IMR-90 (cell line): ENCODE measurements at regions not wholly inside any gene's neighbourhood (a gene's known extent, or its start where the extent isn't known, plus 50 kb on each side); places are given as distances from the start of the nearest gene placed in this dataset.

Source experiments
- ATAC-seq: fragments of 200-7000 bp; cut with Tn5 transposase; 2 replicates; pipeline ENCODE4 v1.9.1; 2020; ENCODE audit warnings: low read depth, mild to moderate bottlenecking, moderate library complexity
- BruUV-seq: library from RNA; stranded (reverse); fragments of 400-500 nt; replicated peaks from 2 replicates; lab custom pipeline; 2021; lab: Mats Ljungman, UMichigan
- CTCF ChIA-PET: fragments of 300-600 bp; formaldehyde crosslinking; extraction: SDS; loops from one replicate; lab custom pipeline; 2021; ENCODE audit warnings: antibody characterized with exemption; lab: Yijun Ruan, JAX
- POLR2A ChIA-PET: fragments of 300-600 bp; sonication (Branson Sonifier 250); formaldehyde crosslinking; loops from one replicate; lab custom pipeline; 2022; ENCODE audit warnings: antibody characterized with exemption; ENCODE audit not compliant: unreplicated experiment; lab: Charles Lee
- DNase-seq: peaks from one replicate; pipeline ENCODE4 v3.0.0; 2013
- H2AFZ ChIP-seq: replicated peaks from 2 replicates; pipeline ENCODE3; 2013; ENCODE audit warnings: low read length, mild to moderate bottlenecking; ENCODE audit not compliant: poor library complexity
- H2AK5ac ChIP-seq: 2 replicates; pipeline ENCODE4 v1.6.1; 2013; ENCODE audit warnings: low read depth, low read length, inconsistent platforms
- H2AK9ac ChIP-seq: replicated peaks from 2 replicates; pipeline ENCODE3; 2013; ENCODE audit warnings: mild to moderate bottlenecking, low read depth, low read length, moderate library complexity; ENCODE audit not compliant: poor library complexity
- H2BK120ac ChIP-seq: 2 replicates; pipeline ENCODE4 v1.6.1; 2013; ENCODE audit warnings: low read depth, low read length, inconsistent platforms
- H2BK15ac ChIP-seq: 3 replicates; pipeline ENCODE4 v1.6.1; 2013; ENCODE audit warnings: low read depth, low read length, inconsistent platforms
- H2BK20ac ChIP-seq: 2 replicates; pipeline ENCODE4 v1.6.1; 2013; ENCODE audit warnings: low read depth, mild to moderate bottlenecking, inconsistent platforms, low read length, moderate library complexity
- H2BK5ac ChIP-seq: 2 replicates; pipeline ENCODE4 v1.6.1; 2013; ENCODE audit warnings: mild to moderate bottlenecking, low read depth, low read length, inconsistent platforms; ENCODE audit not compliant: poor library complexity, severe bottlenecking
- H3K14ac ChIP-seq: replicated peaks from 2 replicates; pipeline ENCODE4 v1.6.1; 2013; ENCODE audit warnings: low read depth, low read length, inconsistent platforms
- H3K18ac ChIP-seq: 2 replicates; pipeline ENCODE4 v1.6.1; 2013; ENCODE audit warnings: low read depth, low read length, control low read depth
- H3K23ac ChIP-seq: 2 replicates; pipeline ENCODE4 v1.6.1; 2013; ENCODE audit warnings: low read depth, low read length, inconsistent platforms
- H3K27ac ChIP-seq: 2 replicates; pipeline ENCODE4 v1.5.1; 2013; ENCODE audit warnings: mild to moderate bottlenecking, control low read depth, low read length; ENCODE audit not compliant: insufficient read depth
- H3K27me3 ChIP-seq: 2 replicates; pipeline ENCODE4 v1.6.1; 2013; ENCODE audit warnings: low read length; ENCODE audit not compliant: control insufficient read depth, insufficient read depth
- H3K36me3 ChIP-seq: 2 replicates; pipeline ENCODE4 v1.6.1; 2013; ENCODE audit warnings: low read length, mixed read lengths; ENCODE audit not compliant: control insufficient read depth, insufficient read depth
- H3K4ac ChIP-seq: 2 replicates; pipeline ENCODE4 v1.6.1; 2013; ENCODE audit warnings: low read depth, low read length, inconsistent platforms
- H3K4me1 ChIP-seq: 2 replicates; pipeline ENCODE4 v1.6.1; 2013; ENCODE audit warnings: low read length, mixed read lengths; ENCODE audit not compliant: control insufficient read depth, insufficient read depth
- H3K4me2 ChIP-seq: 2 replicates; pipeline ENCODE4 v1.6.1; 2013; ENCODE audit warnings: low read depth, mild to moderate bottlenecking, control low read depth, low read length, moderate library complexity
- H3K4me3 ChIP-seq: 2 replicates; pipeline ENCODE4 v1.5.1; 2013; ENCODE audit warnings: low read depth, mild to moderate bottlenecking, control low read depth, low read length, moderate library complexity; ENCODE audit not compliant: insufficient read depth
- H3K56ac ChIP-seq: 2 replicates; pipeline ENCODE4 v1.6.1; 2013; ENCODE audit warnings: low read length, inconsistent platforms; ENCODE audit not compliant: insufficient read depth; ENCODE audit errors: extremely low read depth
- H3K79me1 ChIP-seq, 2 experiments: 2 replicates each; pipeline ENCODE4 v1.6.1; 2013; ENCODE audit warnings: low read length in 2 of 2, inconsistent platforms in 1 of 2, low read depth in 1 of 2
- H3K9ac ChIP-seq: 2 replicates; pipeline ENCODE4 v1.6.1; 2013; ENCODE audit warnings: low read depth, low read length, control low read depth
- H3K9me1 ChIP-seq: 2 replicates; pipeline ENCODE4 v1.6.1; 2013; ENCODE audit warnings: low read length, inconsistent platforms; ENCODE audit not compliant: insufficient read depth
- H3K9me3 ChIP-seq: 2 replicates; pipeline ENCODE4 v1.6.1; 2013; ENCODE audit warnings: low read length; ENCODE audit not compliant: control insufficient read depth, insufficient read depth
- H4K20me1 ChIP-seq: 2 replicates; pipeline ENCODE4 v1.6.1; 2013; ENCODE audit warnings: low read length, inconsistent platforms; ENCODE audit not compliant: insufficient read depth
- H4K5ac ChIP-seq: 2 replicates; pipeline ENCODE4 v1.6.1; 2013; ENCODE audit warnings: mild to moderate bottlenecking, low read depth, low read length, control low read depth
- H4K8ac ChIP-seq, 2 experiments: 2 replicates each; pipeline ENCODE4 v1.6.1; 2013; ENCODE audit warnings: low read depth in 2 of 2, low read length in 2 of 2, control low read depth in 1 of 2, inconsistent platforms in 1 of 2
- H4K91ac ChIP-seq: 2 replicates; pipeline ENCODE4 v1.6.1; 2013; ENCODE audit warnings: low read depth, low read length, inconsistent platforms; ENCODE audit not compliant: insufficient read depth
- BHLHE40 ChIP-seq: fragments of 150-350 bp; IDR thresholded peaks from 2 replicates; pipeline ENCODE4 v1.6.1; 2016; ENCODE audit warnings: mild to moderate bottlenecking, low read depth, low read length
- CEBPB ChIP-seq: IDR thresholded peaks from 2 replicates; pipeline ENCODE4 v1.6.1; 2012; ENCODE audit warnings: low read depth, low read length, improper control_type of control experiment
- CHD1 ChIP-seq: IDR thresholded peaks from 2 replicates; pipeline ENCODE4 v1.6.1; 2012; ENCODE audit warnings: low read depth, low read length, improper control_type of control experiment
- FOS ChIP-seq: fragments of 150-350 bp; IDR thresholded peaks from 2 replicates; pipeline ENCODE4 v1.6.1; 2016; ENCODE audit warnings: low read depth, low read length
- MAFK ChIP-seq: IDR thresholded peaks from 2 replicates; pipeline ENCODE4 v1.6.1; 2012; ENCODE audit warnings: low read depth, low read length, improper control_type of control experiment
- MAZ ChIP-seq: IDR thresholded peaks from 2 replicates; pipeline ENCODE4 v1.6.1; 2012; ENCODE audit warnings: low read depth, mild to moderate bottlenecking, low read length, improper control_type of control experiment, moderate library complexity, borderline replicate concordance
- MXI1 ChIP-seq: IDR thresholded peaks from 2 replicates; pipeline ENCODE4 v1.6.1; 2012; ENCODE audit warnings: low read depth, mild to moderate bottlenecking, low read length, moderate library complexity, borderline replicate concordance
- NFE2L2 ChIP-seq: fragments of 150-350 bp; IDR thresholded peaks from 2 replicates; pipeline ENCODE4 v1.6.1; 2016; ENCODE audit warnings: low read depth, mild to moderate bottlenecking, low read length
- POLR2A ChIP-seq: IDR thresholded peaks from 2 replicates; pipeline ENCODE4 v1.6.1; 2012; ENCODE audit warnings: mild to moderate bottlenecking, low read depth, low read length
- RAD21 ChIP-seq: IDR thresholded peaks from 2 replicates; pipeline ENCODE4 v1.6.1; 2012; ENCODE audit warnings: low read length, improper control_type of control experiment
- RCOR1 ChIP-seq: IDR thresholded peaks from 2 replicates; pipeline ENCODE4 v1.6.1; 2012; ENCODE audit warnings: mild to moderate bottlenecking, low read length, improper control_type of control experiment; ENCODE audit not compliant: insufficient replicate concordance
- RFX5 ChIP-seq: IDR thresholded peaks from 2 replicates; pipeline ENCODE4 v1.8.0; 2012; ENCODE audit warnings: low read depth, mild to moderate bottlenecking, low read length, moderate library complexity
- SMC3 ChIP-seq: fragments of 150-350 bp; IDR thresholded peaks from 2 replicates; pipeline ENCODE4 v1.6.1; 2016; ENCODE audit warnings: low read depth, mild to moderate bottlenecking, antibody characterized with exemption, low read length, moderate library complexity
- WGBS, 2 experiments: methylation state at CpG; one replicate each; pipeline versions ENCODE4 v1.1.5 to v1.1.7; 2013; ENCODE audit warnings: missing lambda C conversion rate in 2 of 2; ENCODE audit not compliant: insufficient read length in 1 of 2; ENCODE audit errors: extremely low coverage in 2 of 2; 5-methylcytosine and 5-hydroxymethylcytosine counted together
- dilution Hi-C: fragments of 300-500 bp; cut with HindIII; formaldehyde crosslinking; loops from one replicate; pipeline ENCODE4 v1.14.3; 2018; ENCODE audit warnings: low sequenced_read_pairs; ENCODE audit not compliant: unreplicated experiment
- in situ Hi-C: fragments of 300-500 bp; cut with MboI; formaldehyde crosslinking; loops from 3 replicates; pipeline ENCODE4 v1.14.3; 2019; ENCODE audit warnings: low sequenced_read_pairs, inconsistent platforms, mixed read lengths
- intact Hi-C: fragments of 100-400 bp; cut with micrococcal nuclease; formaldehyde crosslinking; loops from 2 replicates; pipeline ENCODE4 v1.10.0; 2022
- TF ChIP-seq, protein P1 (sequence below): conservative IDR thresholded peaks from 2 replicates; pipeline ENCODE4 v1.5.1; 2012; ENCODE audit warnings: mild to moderate bottlenecking, low read depth, low read length, improper control_type of control experiment
- TF ChIP-seq, protein P2 (sequence below): fragments of 150-350 bp; IDR thresholded peaks from 2 replicates; pipeline ENCODE4 v1.6.1; 2016; ENCODE audit warnings: low read depth, mild to moderate bottlenecking, low read length, moderate library complexity, borderline replicate concordance

DNA sequence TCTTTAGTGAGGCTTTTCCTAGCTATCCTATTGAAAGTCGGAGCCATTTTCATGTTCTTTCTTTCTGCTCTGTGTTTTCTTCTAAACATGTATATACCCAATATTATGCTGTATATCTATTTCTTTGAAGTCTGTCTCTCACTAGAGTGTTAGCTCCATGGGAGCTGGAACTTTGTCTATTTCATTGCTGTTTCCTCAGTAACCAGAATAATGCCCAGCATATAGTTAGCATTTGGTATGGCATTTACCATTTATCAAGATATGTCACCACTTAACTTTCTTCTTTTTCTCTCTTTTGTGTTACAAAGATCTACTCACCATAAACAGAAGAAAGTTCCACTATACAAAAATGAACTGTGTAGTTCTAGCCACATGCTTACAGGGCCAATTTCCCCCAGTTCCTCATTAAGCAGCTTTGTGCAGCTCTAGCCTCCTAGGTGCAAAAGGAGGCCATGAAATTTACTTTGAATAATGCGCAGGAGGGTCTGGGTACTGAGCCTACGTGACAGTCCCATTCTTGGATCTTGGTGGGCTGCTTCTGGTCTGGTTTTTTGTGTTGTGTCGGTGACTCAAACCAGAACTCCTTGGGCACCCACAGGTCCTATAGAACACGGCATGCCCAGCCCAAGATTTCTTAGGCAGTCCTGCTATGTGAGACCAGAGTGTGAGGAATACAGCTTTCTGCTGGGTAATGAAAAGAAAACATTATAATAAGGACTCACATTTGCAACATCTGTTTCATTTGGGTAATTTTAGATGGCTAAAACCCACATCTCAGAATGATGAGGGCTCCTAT, 302.3 kb upstream of the IGFBP7 start:
- Histone ChIP-seq H3K9me1 (no peaks in the 10 kb centered on the region), H3K4me2 (no peak overlapping the region), H3K79me1 (no peaks in the 10 kb centered on the region), H4K20me1 (no peaks in the 10 kb centered on the region), H2AK5ac (no peak overlapping the region), H3K18ac (no peak overlapping the region), H3K4me1 (no peaks in the 10 kb centered on the region), H3K9me3 (no peaks in the 10 kb centered on the region), H2AFZ (no peak overlapping the region), H2BK15ac (no peak overlapping the region), H3K23ac (no peak overlapping the region), H2AK9ac (no peak overlapping the region), H3K27ac (no peak overlapping the region), H4K5ac (no peak overlapping the region), H3K4me3 (no peak overlapping the region), H3K14ac (no peak overlapping the region), H4K8ac (no peak overlapping the region), H3K27me3 (no peaks in the 10 kb centered on the region), H3K56ac (no peak overlapping the region), H3K4ac (no peak overlapping the region), H2BK20ac (no peak overlapping the region), H2BK120ac (no peak overlapping the region), H3K36me3 (no peaks in the 10 kb centered on the region), H3K9ac (no peak overlapping the region), H4K91ac (no peak overlapping the region), H2BK5ac (no peak overlapping the region)
- DNase-seq (no peak), ATAC-seq (no peak)
- in situ Hi-C loops (no loop called here), intact Hi-C loops (no loop called here), dilution Hi-C loops (no loop called here)
- CTCF ChIA-PET = interaction anchor here (1.2 kb wide), 1 partner anchor 15 kb away, joined by 3 read pairs; no protein-coding TSS in a partner anchor
- TF ChIP-seq RAD21 (no peak), BHLHE40 (no peak), RFX5 (no peak), SMC3 (no peak), NFE2L2 (no peak), CHD1 (no peak), MAFK (no peak), MXI1 (no peak), FOS (no peak), RCOR1 (no peak), POLR2A (no peak), CEBPB (no peak), MAZ (no peak)
- TF ChIP-seq, protein P1, sequence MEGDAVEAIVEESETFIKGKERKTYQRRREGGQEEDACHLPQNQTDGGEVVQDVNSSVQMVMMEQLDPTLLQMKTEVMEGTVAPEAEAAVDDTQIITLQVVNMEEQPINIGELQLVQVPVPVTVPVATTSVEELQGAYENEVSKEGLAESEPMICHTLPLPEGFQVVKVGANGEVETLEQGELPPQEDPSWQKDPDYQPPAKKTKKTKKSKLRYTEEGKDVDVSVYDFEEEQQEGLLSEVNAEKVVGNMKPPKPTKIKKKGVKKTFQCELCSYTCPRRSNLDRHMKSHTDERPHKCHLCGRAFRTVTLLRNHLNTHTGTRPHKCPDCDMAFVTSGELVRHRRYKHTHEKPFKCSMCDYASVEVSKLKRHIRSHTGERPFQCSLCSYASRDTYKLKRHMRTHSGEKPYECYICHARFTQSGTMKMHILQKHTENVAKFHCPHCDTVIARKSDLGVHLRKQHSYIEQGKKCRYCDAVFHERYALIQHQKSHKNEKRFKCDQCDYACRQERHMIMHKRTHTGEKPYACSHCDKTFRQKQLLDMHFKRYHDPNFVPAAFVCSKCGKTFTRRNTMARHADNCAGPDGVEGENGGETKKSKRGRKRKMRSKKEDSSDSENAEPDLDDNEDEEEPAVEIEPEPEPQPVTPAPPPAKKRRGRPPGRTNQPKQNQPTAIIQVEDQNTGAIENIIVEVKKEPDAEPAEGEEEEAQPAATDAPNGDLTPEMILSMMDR = no peak
- TF ChIP-seq, protein P2, sequence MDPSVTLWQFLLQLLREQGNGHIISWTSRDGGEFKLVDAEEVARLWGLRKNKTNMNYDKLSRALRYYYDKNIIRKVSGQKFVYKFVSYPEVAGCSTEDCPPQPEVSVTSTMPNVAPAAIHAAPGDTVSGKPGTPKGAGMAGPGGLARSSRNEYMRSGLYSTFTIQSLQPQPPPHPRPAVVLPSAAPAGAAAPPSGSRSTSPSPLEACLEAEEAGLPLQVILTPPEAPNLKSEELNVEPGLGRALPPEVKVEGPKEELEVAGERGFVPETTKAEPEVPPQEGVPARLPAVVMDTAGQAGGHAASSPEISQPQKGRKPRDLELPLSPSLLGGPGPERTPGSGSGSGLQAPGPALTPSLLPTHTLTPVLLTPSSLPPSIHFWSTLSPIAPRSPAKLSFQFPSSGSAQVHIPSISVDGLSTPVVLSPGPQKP = no peak
- BruUV-seq = no TSS peak
- WGBS, 2 experiments = no CpG with 5 or more reads among the region's 5 CpGs
- POLR2A ChIA-PET = interaction anchor here (0.6 kb wide), 1 partner anchor 318 kb away, joined by 4 read pairs; no protein-coding TSS in a partner anchor
